ENCODE measurements at regions not wholly inside any gene's neighbourhood (a gene's known extent, or its start where the extent isn't known, plus 50 kb on each side); places are given as distances from the start of the nearest gene placed in this dataset.
A peak's percentile ranks its signal among the peaks of the same experiment; 100 is the strongest.

- ChIA-PET CTCF (interaction anchor here (0.6 kb wide), 1 partner anchor 153 kb away, joined by 3 read pairs; no protein-coding TSS in a partner anchor), POLR2A (no interaction called here)
- Mint-ChIP-seq H3K27me3 (peaks cover 9% of the 10 kb centered on the region), H3K36me3 (ENCODE audit: low read depth) (no peaks in the 10 kb centered on the region), H3K27ac (no peak overlapping the region), H3K4me3 (no peak overlapping the region), H3K9me3 (no peaks in the 10 kb centered on the region), H3K4me1 (peaks cover 24% of the 10 kb centered on the region)
- DNase-seq: no peak
Measured at GRCh38 chr20:24314053-24314452, 155.4 kb upstream of the SYNDIG1 start.

DNA sequence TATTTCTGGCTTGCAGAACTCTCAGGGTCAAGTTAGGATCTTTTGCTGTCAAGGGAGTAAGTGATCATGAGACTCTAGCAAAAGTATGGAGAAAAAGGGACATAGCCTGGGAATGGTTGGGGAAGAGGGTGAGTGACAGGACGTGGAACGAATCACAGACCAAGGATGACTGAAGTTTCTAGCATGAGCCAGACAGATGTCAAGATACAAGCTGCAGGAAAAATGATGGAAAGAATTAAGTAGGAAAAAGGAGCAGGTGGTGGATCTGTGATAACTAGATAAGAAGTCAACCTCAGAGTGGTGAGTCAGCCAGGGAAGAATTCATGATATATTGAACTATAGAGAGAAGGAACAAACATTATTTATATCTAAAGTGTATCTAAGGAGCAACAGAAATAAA, 159.8 kb upstream of the SYNDIG1 start:
- DNase-seq: no peak
- ChIA-PET CTCF (interaction anchor here (0.8 kb wide), 1 partner anchor 14 kb away, joined by 3 read pairs; no protein-coding TSS in a partner anchor), POLR2A (no interaction called here)
- Mint-ChIP-seq H3K9me3 (no peaks in the 10 kb centered on the region), H3K4me1 (peaks cover 4% of the 10 kb centered on the region), H3K27me3 (peaks cover 9% of the 10 kb centered on the region), H3K4me3 (no peak overlapping the region), H3K27ac (no peak overlapping the region), H3K36me3 (ENCODE audit: low read depth) (no peaks in the 10 kb centered on the region)

DNA sequence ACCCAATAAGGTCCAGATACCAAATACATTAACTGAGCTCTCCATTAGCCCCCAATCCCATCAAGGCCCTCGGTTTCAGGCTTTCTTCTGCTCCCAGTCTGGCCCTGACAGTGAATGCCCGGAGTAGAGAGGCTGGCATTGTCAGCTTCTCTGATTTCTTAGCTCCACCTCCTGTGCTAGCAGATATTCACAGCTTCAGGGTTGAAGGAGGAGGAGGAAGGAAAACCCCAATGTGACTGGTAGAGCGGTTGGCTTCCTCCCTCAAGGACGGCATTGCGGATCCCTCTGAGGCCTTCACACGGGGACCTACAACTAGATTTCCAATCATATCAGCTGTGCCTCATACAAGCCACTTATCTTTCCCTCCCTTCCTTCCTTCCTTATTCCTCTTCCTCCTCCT, 164.1 kb upstream of the SYNDIG1 start:
- POLR2A ChIA-PET: no interaction called here
- DNase-seq: no peak
- Mint-ChIP-seq H3K27me3 (no peaks in the 10 kb centered on the region), H3K4me1 (peaks cover 4% of the 10 kb centered on the region), H3K4me3 (no peak overlapping the region), H3K27ac (no peak overlapping the region), H3K36me3 (ENCODE audit: low read depth) (no peaks in the 10 kb centered on the region), H3K9me3 (no peaks in the 10 kb centered on the region)
- CTCF ChIA-PET: interaction anchor here (2.0 kb wide), 1 partner anchor 15 kb away, joined by 5 read pairs; no protein-coding TSS in a partner anchor

DNA sequence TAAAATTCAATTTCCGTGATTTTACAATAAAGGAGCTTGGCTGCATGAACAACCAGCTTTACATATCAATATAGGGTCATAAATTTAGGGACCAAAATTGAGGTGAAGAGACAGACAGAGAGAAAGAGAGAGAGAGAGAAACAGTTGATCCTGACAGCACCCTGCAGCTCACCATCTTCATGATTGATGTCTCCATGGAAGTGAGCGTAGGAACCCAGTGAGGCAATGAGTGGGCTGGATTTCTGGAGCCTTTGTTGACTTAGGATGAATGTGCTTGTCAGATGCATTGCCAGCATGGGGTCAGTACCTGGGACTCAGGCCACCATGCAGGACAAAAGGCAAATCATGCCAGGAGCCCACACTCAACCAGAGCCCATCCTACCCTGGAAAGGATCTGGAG, 165.1 kb upstream of the SYNDIG1 start:
- Mint-ChIP-seq H3K27me3 (peaks cover 6% of the 10 kb centered on the region), H3K4me1 (peaks cover 4% of the 10 kb centered on the region), H3K9me3 (no peaks in the 10 kb centered on the region), H3K36me3 (ENCODE audit: low read depth) (no peaks in the 10 kb centered on the region), H3K4me3 (no peak overlapping the region), H3K27ac (no peak overlapping the region)
- no peak for DNase-seq
- ChIA-PET POLR2A (no interaction called here), CTCF (no interaction called here)

DNA sequence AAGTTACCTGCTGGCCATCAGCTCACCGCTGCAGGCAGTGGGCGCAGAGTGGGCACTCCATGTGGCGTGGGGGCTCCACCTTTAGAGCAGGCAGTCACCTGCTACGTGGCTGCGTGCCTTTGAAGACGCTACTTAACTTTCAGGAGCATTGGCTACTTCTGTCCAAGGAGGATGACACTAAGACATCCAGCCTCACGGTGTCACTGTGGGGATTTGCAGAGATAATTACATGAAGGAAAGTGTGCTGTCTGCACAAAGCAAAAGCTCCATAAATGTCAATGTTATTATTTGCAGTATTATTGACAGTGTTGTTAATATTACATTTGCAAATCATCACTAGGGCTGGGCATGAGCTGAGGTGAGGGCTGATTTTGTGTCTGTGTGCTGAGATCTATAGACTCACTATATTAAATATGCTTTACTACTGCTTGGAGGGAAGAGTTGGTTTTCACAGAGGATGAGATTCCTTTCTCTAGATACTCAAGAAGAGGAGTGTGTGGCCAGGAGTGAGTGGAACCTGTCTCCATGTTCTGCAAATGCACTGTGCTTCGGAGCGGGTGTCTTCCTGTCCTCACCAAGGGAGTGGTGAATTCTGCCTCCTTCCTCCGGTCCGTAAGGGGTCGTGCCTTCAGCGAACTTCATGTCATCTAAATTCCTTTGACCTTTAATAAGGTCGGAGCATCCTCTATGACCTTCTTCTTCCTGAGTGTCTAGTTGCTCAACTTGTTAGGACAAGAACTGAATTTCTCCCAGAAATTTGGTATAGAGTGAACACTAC, 165.8 kb upstream of the SYNDIG1 start:
- CTCF ChIA-PET: no interaction called here
- Mint-ChIP-seq H3K4me1 (peaks cover 4% of the 10 kb centered on the region), H3K4me3 (no peak overlapping the region), H3K27me3 (peaks cover 8% of the 10 kb centered on the region), H3K9me3 (no peaks in the 10 kb centered on the region), H3K27ac (no peak overlapping the region), H3K36me3 (ENCODE audit: low read depth) (no peaks in the 10 kb centered on the region)
- POLR2A ChIA-PET: no interaction called here
- DNase-seq: peak; percentile 23

DNA sequence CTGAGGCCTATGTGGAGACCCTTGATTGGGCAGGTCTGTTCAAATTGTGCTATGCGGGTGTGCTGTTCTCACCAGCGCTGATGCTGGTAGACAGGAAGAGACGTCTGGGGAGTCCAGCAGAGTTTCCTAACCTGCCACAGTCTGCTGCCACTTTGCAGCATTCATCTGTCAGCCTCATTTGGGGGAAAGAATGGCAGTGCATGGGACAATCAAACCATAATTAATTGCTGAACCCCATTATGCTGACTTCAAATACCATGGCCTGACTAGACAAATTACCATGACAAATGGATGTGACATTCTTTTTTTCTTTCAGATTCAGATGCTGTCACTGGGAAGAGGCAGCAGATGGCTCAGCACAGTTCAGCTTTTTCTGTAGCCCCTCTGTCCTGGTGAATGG, 171.4 kb upstream of the SYNDIG1 start:
- no peak for DNase-seq
- H3K36me3 Mint-ChIP-seq (ENCODE audit: low read depth): no peaks in the 10 kb centered on the region
- no peak overlapping the region for H3K4me3 Mint-ChIP-seq
- H3K4me1 Mint-ChIP-seq: no peaks in the 10 kb centered on the region
- ChIA-PET CTCF (no interaction called here), POLR2A (no interaction called here)
- no peaks in the 10 kb centered on the region for H3K9me3 Mint-ChIP-seq
- H3K27ac Mint-ChIP-seq: no peak overlapping the region
- H3K27me3 Mint-ChIP-seq: peaks cover 9% of the 10 kb centered on the region

DNA sequence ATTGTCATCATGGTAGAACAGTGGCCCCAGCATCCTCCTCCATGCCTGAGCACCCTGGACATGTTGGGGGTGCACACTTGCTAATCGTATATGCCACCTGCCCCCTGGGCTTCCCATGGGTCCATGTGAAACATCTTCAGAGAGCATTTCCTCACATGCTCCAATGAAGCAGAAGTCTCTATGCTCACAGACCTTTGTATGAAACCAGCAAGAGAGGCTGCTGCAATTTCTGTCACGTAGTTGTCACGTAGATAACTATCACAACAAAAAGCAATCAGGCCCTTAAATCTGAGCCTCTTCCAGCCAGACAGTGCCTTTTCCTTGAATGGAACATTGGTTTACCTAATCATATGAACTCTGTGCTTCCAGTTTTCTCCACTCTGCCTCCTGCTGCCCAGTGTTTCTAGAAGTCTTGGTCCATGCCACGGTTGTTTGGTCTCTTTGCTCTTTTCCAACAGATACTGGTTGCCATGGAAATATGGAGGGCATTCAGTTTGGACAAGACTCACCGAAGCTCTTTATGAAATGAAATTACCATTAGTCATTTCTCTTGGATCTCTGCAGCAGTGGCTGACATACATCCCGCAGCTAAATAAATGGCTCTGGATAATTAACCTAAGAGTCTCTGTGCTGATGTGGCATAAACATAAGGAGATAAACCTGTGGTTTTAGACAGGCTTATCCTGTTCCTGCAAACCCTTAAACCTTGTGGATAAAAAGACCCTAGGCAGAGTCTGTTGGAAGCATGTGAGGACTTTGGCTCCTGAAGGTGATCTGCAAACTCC, 172.8 kb upstream of the SYNDIG1 start:
- CTCF ChIA-PET: interaction anchor here (1.2 kb wide), 1 partner anchor 13 kb away, joined by 3 read pairs; no protein-coding TSS in a partner anchor
- H3K9me3 Mint-ChIP-seq: no peaks in the 10 kb centered on the region
- H3K27ac Mint-ChIP-seq: no peak overlapping the region
- no peaks in the 10 kb centered on the region for H3K4me1 Mint-ChIP-seq
- peaks cover 9% of the 10 kb centered on the region for H3K27me3 Mint-ChIP-seq
- POLR2A ChIA-PET: no interaction called here
- H3K36me3 Mint-ChIP-seq (ENCODE audit: low read depth): no peaks in the 10 kb centered on the region
- no peak for DNase-seq
- no peak overlapping the region for H3K4me3 Mint-ChIP-seq

DNA sequence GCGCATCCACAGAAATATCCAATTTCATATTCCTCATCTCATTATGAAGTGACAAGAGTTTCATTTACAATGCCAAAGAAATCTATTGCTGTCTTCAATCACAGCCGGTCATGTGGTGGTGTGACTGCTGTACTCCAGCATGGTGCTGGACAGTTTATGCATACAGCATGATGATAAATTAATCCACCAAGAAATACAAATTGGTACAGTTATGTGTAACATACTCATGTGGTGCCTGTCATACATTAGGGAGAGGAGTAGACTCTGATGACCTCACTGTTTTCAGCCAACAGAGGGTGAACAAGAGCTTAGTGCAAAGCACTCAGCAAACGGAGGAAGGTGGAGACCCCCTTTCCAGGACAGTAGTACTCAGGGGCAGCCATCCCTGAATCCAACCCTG, 178.4 kb upstream of the SYNDIG1 start:
- ChIA-PET CTCF (no interaction called here), POLR2A (no interaction called here)
- Mint-ChIP-seq H3K9me3 (peaks cover 5% of the 10 kb centered on the region), H3K36me3 (ENCODE audit: low read depth) (no peaks in the 10 kb centered on the region), H3K4me3 (no peak overlapping the region), H3K27ac (no peak overlapping the region), H3K27me3 (no peaks in the 10 kb centered on the region), H3K4me1 (peaks cover 26% of the 10 kb centered on the region)
- no peak for DNase-seq

DNA sequence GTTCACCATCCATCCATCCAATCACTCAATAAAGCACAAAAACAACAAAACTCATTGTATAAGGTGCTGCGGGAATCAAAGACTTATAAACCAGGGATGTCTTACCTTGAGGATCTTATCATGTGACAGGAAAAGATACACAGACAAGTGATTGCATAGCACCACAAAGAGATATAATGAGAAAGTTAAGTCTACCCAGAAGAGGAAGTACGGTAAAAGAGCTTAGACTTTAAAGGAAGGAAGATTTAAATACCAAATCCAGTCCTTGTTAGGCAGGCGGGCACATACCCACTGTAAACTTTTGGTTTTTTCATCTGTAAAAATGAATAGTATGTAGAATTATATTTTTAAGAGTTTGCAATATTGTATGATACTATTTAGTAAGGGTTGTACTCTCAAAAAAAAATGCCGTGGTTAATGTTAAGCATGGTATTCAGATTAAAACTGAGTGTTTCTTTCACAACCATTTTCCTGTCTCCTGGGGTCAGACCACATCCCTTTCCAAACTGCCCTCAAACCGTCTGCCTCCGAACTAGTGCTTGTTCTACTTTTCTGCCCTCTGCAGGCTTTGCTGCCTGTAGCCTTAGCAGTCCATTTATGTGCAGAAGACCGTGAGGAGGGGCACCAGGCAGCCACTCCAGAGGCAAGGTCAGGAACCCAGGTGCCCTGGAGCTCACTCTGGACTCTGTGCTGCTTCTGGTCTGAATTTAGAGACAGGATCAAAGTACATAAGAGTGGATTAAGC, 179.5 kb upstream of the SYNDIG1 start:
- POLR2A ChIA-PET: no interaction called here
- Mint-ChIP-seq H3K4me1 (peaks cover 26% of the 10 kb centered on the region), H3K27ac (peak overlapping the region; percentile 85)

GRCh38 chr20:24283186-24283585, 186.2 kb upstream of the SYNDIG1 start:
- no peak overlapping the region for H3K4me3 Mint-ChIP-seq
- CTCF ChIA-PET: interaction anchor here (1.0 kb wide), 1 partner anchor 11 kb away, joined by 3 read pairs; no protein-coding TSS in a partner anchor
- H3K4me1 Mint-ChIP-seq: peaks cover 3% of the 10 kb centered on the region
- H3K27me3 Mint-ChIP-seq: peaks cover 4% of the 10 kb centered on the region
- POLR2A ChIA-PET: no interaction called here
- DNase-seq: no peak
- peaks cover under 1% of the 10 kb centered on the region for H3K9me3 Mint-ChIP-seq
- no peaks in the 10 kb centered on the region for H3K36me3 Mint-ChIP-seq (ENCODE audit: low read depth)
- H3K27ac Mint-ChIP-seq: no peak overlapping the region

More for the DNA sequence above, 179.5 kb upstream of the SYNDIG1 start:
- DNase-seq: peak; percentile 54
- Mint-ChIP-seq H3K4me3 (peak overlapping the region; percentile 45), H3K27me3 (no peaks in the 10 kb centered on the region), H3K9me3 (peaks cover 5% of the 10 kb centered on the region), H3K36me3 (ENCODE audit: low read depth) (no peaks in the 10 kb centered on the region)
- CTCF ChIA-PET: interaction anchor here (0.6 to 1.3 kb wide), 4 partner anchors 11 to 270 kb away, joined by 3 to 5 read pairs (median 3); no protein-coding TSS in a partner anchor

DNA sequence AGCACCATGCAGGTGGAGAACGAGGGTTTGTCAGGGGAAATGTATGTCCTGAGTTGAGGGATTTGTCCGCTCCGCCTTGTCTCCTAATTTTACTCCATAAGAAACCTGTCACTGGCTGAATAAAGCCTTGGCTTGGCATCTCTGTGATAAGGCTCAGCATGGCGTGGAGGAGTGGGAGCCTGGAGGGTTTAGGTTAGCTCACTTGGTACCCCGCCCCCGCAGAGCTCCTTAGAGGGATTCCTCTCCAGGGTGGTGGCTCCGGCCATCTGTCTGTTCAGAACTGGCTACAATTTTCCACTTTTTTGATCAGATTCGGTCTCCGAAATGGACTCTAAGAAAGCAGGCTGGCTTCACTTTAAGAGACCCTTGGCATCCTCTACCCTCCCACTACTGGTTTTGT, 192.2 kb upstream of the SYNDIG1 start:
- POLR2A ChIA-PET: no interaction called here
- Mint-ChIP-seq H3K27ac (no peak overlapping the region), H3K27me3 (peaks cover 13% of the 10 kb centered on the region)

DNA sequence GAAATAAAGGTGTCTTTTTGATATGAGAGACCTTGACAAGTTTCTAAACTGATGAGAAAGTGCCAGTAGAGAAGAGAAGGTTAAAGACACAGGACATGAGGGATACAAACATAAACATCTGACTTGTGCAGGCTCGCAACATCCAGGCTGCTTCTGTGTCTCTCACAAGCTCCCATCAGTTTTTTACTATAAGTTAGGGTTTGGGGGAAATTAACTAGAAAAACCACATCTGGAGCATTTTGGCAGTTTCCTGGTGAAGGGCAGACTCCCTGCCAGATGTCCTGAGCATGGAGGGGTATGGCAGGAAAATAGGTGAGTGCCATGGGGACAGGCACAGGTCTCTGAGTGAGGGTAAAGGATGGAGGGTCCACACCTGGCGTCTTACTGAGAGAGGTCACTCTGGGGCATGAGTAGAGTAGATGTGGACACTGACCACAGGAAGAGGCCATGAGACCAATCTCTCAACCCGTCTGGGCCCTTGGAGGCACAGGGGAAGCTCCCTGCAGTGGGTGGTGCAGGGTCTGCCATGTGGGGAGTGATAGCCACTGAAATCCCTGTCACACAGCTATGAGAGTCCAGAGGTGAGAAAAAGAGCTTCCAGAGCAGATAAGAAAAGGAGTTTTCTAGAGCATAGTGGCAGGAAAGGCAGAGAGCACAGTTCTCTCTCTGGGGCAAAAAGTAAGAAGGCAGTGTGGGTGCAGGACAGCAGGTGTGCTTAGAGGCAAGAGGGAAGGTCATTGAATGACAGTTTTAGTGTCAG, 193.3 kb upstream of the SYNDIG1 start:
- Mint-ChIP-seq H3K4me3 (no peak overlapping the region), H3K9me3 (peaks cover 8% of the 10 kb centered on the region), H3K4me1 (peaks cover 7% of the 10 kb centered on the region), H3K36me3 (ENCODE audit: low read depth) (no peaks in the 10 kb centered on the region), H3K27ac (no peak overlapping the region), H3K27me3 (peaks cover 13% of the 10 kb centered on the region)
- ChIA-PET CTCF (no interaction called here), POLR2A (no interaction called here)
- no peak for DNase-seq

More for the DNA sequence above, 192.2 kb upstream of the SYNDIG1 start:
- no peak for DNase-seq
- peaks cover 7% of the 10 kb centered on the region for H3K4me1 Mint-ChIP-seq
- H3K9me3 Mint-ChIP-seq: peaks cover 8% of the 10 kb centered on the region
- no peaks in the 10 kb centered on the region for H3K36me3 Mint-ChIP-seq (ENCODE audit: low read depth)
- no peak overlapping the region for H3K4me3 Mint-ChIP-seq
- CTCF ChIA-PET: no interaction called here

Measured in activated CD4-positive, alpha-beta T cell treated with anti-CD3 and anti-CD28 coated beads, Interleukin-2, amount 10 ng/mL, durations not matched to agents 7 days and 5 days (primary cell).